Activated CD4-positive, alpha-beta T cell treated with anti-CD3 and anti-CD28 coated beads, Interleukin-2, Interleukin-6, amounts not matched to agents 100 ng/mL and 50 ng/mL, durations not matched to agents 16 hours and 8 hours (primary cell): ENCODE measurements at regions not wholly inside any gene's neighbourhood (a gene's known extent, or its start where the extent isn't known, plus 50 kb on each side); places are given as distances from the start of the nearest gene placed in this dataset.

Experiments
- DNase-seq: peaks from one replicate; pipeline ENCODE4 v3.0.0-alpha.2; 2020

DNA sequence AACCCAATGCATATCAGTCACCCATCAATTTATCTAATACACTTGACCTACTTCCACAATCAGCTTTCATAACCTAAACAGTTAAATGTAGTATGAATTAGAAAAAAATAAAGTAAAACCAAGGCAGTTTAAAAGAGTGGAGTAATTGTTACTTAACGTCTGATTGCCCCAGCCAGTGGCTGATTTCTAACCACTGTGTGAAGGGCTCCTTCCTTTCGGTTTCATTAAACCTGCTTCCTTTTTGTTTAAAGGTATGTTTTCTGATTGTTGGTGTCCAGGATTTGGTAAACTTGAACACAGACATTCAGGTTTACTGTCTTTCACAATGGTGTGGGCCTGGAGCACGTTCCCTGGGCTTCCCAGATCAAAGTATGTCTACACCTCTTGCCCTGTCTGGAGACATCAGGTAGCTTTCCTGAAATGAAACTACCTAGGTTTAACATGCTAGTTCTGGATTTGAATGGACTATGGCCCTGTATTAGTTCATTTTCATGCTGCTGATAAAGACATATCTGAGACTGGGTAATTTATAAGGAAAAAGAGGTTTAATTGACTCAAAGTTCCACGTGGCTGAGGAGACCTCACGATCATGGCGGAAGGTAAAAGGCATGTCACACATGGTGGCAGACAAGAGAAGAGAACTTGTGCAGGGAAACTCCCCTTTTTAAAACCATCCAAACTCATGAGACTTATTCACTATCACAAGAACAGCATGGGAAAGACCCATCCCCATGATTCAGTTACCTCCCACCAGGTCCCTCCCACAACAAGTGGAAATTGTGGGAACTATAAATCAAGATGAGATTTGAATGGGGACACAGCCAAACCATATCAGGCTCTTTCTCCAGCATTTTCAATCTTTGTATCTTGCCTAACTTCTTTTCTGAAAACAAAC, 605.2 kb upstream of the ID2 start:
- DNase-seq, result no peak

DNA sequence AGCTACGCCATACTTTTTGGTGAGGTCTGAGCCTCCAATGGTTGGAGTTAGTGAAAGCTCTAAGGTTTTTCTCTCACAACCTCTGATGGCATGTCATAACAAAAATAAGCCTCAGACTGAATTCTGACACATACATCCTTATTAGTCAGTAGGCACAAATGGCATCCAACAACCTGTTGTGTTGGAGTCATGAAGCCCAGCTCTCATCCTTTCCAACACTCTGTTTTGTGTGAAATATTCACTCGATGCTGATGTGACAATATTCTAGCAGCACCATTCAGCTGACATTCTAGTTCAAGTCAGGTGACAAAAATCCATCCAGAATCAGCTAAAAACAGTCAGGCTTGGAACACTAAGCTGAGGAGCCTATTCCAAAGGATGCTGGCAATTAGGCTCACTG, 603.2 kb upstream of the ID2 start:
- no peak for DNase-seq

GRCh38 chr2:8080063-8080462, 601.8 kb upstream of the ID2 start:
- DNase-seq, result no peak

DNA sequence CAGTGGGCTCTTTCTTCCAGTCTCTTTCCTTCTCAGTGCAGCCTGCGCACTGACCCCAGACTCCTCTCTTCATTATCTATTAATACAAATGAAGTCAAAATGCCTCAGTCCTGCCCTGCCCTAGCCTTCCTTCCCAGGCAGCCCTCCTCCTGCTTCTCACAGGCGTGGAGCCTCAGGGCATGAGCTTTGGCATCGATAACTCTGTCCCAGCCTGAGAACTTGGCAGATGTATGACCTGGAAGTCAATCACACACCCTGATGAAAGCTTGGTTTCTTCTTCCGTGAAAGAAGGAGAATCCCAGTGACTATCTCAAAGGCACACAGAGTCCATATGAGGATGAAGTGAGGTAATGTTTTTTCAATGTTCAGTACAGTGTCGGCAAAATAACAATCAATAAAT, 600.7 kb upstream of the ID2 start:
- DNase-seq, result no peak

DNA sequence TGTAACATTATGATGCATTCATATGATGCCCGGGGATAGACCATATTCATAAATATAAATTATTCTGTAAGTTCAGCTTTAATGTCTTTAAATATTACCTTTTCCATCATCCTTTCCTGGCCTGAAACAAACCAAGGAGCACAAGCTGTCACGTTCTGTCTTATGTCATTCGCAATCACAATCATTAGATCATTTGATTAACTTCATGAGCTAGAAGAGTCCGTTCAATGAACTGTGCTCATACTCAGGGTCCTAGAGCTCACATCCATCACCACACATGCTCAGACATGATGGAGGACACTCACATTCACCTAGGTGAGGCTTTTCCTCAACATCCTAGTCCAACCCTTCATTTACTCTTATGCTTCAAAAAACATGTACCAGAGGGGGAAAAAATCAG, 599.0 kb upstream of the ID2 start:
- DNase-seq, result no peak

DNA sequence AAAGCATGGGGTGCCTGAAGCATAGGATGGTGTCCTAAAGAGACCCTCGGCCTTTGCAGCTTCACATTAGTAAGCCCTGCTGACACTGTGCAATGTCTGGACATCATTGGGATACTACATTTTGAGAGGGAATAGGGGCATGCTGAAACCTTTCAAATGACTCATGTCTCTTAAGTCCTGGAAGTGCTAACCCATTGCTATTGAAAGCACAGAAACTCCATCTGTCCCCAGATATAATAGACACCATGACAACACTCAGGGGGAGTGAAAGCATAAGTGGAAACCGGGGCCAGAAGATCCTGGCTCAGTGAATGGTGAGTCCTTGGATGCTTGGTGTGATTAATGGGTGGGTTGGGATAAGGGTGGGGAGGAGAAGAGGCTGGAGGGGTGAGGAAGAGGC, 595.5 kb upstream of the ID2 start:
- no peak for DNase-seq

DNA sequence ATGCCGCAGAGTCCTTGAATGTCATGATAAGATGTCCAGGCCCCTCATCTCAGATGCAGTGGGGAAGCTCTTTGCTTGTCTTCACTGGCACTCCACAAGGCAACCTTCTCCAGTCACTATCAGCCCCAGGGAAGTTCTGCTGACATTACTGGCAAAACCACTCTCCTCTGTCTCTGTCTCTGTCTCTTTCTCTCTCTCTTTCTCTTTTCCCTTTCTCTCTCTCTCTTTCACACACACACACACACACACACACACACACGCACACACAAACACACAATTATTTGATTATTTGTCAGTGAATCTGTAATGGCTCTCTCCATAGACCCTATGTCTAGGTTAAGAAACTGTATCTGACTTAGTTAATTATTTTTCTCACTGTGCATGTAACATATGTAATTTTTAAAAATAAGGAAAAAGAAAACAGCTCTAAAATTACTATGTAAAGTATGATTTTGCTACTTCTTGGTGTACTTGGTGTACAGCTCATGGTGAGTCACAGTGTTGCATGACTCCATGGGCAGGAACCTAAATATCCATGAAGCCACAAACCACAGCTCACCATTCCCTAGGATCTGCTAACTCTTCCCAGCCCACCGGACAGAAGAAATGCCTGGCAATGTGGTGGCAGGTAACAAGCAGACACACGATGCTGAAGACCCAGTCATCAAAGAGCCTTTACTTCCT, 594.9 kb upstream of the ID2 start:
- DNase-seq, result no peak

GRCh38 chr2:8087480-8087840, 594.4 kb upstream of the ID2 start:
- no peak for DNase-seq

- DNase-seq, result no peak
Observed at GRCh38 chr2:8088810-8089209, 593.0 kb upstream of the ID2 start.

GRCh38 chr2:8089596-8089995, 592.3 kb upstream of the ID2 start:
- DNase-seq, result no peak

- DNase-seq, result peak; percentile 66
Observed at GRCh38 chr2:8090748-8091700, 590.8 kb upstream of the ID2 start.

- DNase-seq, result no peak
Observed at GRCh38 chr2:8094526-8094925, 587.3 kb upstream of the ID2 start.

- no peak for DNase-seq
Observed at GRCh38 chr2:8095978-8096377, 585.9 kb upstream of the ID2 start.

DNA sequence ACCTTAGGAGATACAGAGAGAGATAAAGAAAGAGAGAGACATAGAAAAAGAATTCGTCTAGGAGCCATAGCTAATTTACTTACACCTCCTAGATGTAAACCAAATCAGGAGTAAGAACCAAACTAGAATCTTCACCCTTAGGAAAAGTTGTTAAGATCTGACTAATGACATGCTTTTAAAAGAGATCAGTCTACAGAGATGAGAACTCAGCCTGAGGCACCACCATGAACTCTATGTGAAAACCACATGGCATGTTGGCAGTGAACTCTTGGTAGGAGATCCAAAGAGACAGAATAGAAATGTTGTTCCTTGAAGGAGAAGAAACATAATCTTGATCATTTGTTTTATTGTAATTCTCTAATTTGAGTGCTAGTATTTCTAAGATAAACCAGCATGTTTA, 585.4 kb upstream of the ID2 start:
- DNase-seq, result no peak

DNA sequence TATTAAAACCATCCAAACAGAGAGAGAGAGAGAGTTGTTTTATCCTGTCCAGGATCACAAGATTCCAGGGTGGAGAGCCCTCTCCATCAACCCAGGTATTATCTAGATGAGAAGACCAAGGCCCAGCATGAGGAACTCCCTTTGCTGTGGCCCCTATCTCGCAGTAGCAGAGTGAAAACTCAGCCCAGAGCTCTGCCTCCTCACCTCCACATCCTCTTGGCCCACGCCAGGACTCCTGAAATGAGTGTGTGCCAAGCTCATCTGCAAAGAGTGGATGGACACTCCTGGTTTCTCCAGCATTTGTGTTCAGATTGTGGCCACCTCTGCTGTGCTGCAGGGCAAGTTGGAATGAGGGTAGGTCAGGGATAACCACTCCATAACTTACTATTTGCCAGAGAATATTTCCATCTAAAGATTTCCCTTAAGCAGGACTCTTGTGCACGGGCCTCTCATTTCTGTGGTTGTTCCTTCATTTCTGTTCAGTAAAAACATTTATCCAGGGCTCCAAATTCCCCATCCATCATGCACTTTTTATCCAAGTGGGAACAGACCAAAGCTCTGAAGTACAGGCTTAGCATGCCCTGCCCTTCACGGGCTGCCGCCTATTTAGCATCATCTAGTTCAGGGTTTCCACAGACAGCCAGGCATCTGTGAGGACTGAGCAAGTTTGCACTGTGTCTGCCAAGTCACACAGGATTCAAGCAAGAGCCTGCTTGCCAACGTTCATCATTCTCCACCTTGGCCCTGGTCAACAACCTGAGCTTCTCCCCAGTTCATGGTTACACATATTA, 583.2 kb upstream of the ID2 start:
- no peak for DNase-seq

DNA sequence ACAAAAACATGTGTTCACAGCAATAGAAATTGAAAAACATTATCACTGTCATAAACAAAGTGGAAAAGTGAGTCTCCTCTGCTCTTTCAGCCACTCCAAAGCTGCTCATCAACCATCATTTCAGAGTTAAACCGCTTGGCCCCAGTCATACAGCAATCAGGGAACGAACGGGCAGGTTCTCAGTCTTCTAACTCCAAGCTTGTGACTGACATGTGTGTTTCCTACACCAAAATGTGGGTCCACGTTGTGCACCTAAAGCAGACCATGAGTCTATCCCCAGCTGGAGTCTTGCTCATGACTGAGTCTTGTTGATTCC, 582.6 kb upstream of the ID2 start:
- DNase-seq, result no peak

DNA sequence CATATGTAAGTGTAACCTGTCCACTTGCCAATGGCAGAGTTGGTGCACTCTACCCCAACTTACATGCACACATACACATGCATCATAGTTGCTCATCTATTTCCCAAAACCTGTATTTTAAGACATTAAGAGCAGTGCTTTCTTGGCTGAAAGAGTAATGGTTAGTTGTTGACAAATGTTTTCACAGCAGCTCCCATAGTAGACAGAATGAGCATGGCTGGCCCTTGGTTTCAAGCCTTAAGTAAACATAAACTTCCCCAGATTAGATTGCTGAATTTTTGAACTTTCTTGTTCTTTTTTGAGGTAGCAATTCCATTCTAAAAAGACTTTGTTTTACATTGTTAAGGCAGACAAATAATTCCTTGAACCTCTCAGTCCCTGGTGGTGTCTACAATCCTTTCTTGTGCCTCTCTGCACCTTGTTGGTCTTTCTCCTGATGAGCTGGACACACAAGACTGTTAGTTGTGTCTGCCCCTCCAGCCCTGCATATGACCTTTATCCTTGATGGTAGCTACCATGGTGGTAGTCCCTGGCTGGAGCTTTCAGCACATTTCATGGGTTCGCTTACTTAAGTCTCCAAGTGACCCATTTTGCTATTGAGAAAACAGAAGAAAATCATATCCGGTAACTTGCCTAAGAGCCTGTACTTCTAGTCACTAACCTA, 580.1 kb upstream of the ID2 start:
- DNase-seq, result no peak

- no peak for DNase-seq
Observed at GRCh38 chr2:8102470-8102869, 579.4 kb upstream of the ID2 start.

DNA sequence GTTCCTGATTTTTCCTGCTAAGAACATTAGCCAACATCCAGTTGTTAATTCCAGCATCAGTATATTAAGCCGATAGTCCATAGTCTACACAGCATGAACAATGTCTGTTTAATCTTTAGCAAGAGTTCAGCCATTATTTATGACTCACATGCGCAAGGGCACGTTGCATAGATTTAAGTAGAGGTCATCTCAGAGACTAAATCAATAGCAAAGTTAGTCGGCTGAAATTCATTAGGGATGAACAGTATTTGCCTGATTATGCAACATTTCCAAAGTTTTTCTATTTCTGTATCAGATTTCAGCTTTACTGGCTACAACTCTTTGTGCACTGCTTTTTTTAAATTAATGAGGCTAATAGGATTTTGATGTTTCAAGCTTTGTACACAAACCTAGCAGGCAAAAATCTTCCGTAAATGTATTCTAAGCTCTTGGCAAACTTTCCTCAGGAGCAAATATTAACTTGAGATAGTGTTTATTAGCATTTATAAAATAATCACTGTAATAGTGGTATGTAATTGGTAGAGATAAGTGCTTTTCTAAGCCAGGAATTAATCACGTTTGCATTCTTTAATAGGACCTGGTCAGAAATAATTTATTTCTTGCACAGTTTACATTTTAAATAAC, 578.7 kb upstream of the ID2 start:
- no peak for DNase-seq

GRCh38 chr2:8107150-8107549, 574.7 kb upstream of the ID2 start:
- no peak for DNase-seq

GRCh38 chr2:8107621-8108378, 574.1 kb upstream of the ID2 start:
- DNase-seq, result no peak
